ENCODE measurements at regions not wholly inside any gene's neighbourhood (a gene's known extent, or its start where the extent isn't known, plus 50 kb on each side); places are given as distances from the start of the nearest gene placed in this dataset.

DNA sequence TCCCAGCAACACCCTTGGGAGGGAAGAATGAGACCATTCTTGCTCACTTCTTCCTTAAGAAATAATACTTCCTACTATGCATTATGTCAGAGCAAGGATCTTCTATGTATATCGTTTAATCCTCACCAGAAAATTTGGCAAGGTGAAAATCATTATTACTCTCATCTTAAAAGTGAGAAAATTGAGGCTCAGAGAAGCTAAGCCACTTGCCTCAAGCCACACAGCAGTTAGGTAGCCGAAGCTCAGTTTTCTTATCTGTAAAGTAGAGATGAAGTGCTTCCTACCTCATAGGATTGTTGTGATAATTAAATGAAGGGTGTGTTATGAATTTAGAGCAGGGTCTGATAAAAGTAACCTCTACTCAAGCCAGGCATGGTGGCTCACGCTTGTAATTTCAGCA, 368.9 kb upstream of the ASIC2 start:
- Histone ChIP-seq H3K27ac (no peak overlapping the region), H3K36me3 (no peaks in the 10 kb centered on the region), H3K27me3 (no peaks in the 10 kb centered on the region), H3K4me1 (no peaks in the 10 kb centered on the region), H3K9me3 (no peaks in the 10 kb centered on the region), H3K4me3 (no peak overlapping the region)
- TF ChIP-seq, protein P1, sequence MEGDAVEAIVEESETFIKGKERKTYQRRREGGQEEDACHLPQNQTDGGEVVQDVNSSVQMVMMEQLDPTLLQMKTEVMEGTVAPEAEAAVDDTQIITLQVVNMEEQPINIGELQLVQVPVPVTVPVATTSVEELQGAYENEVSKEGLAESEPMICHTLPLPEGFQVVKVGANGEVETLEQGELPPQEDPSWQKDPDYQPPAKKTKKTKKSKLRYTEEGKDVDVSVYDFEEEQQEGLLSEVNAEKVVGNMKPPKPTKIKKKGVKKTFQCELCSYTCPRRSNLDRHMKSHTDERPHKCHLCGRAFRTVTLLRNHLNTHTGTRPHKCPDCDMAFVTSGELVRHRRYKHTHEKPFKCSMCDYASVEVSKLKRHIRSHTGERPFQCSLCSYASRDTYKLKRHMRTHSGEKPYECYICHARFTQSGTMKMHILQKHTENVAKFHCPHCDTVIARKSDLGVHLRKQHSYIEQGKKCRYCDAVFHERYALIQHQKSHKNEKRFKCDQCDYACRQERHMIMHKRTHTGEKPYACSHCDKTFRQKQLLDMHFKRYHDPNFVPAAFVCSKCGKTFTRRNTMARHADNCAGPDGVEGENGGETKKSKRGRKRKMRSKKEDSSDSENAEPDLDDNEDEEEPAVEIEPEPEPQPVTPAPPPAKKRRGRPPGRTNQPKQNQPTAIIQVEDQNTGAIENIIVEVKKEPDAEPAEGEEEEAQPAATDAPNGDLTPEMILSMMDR (IDR thresholded peaks at IDR 0.05) = no peak
- no peak for TF ChIP-seq POLR2A (IDR thresholded peaks at IDR 0.05)
- DNase-seq = no peak

DNA sequence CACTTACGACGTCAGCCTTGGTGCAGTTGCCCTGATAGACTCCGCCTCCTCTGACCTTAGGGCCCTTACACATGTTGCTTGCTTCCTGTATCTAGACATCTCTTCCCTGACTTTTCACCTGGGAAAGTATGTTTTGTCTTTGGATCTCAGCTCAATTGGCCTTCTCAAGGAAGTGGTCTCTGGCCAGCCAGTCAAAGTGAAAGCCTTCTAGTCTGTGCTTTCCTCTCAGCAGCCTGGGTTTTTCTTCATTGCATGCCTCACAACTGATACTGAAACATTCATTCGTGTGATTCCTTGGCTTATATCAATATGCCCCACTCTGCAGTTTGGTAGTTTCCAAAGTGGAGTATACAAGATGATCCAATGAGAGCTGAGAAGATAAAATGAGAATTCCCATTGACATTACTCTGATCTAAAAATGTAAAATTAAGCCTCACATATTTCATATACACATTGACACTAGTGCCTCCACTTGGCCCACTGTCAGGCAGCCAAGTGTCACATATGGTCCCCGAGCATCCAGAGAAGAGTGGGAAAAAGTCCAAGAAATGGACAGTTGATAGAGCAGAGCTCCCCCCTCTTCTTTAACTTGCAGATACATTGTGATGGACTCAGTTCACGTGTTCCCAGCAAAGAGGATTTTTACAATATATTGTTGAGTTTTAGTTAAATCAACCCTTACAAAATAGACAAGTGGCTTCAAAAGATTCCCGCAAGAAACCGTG, 371.2 kb upstream of the ASIC2 start:
- H3K36me3 ChIP-seq = no peaks in the 10 kb centered on the region
- no peaks in the 10 kb centered on the region for H3K4me1 ChIP-seq
- no peaks in the 10 kb centered on the region for H3K27me3 ChIP-seq
- no peak overlapping the region for H3K4me3 ChIP-seq
- no peak for TF ChIP-seq POLR2A (IDR thresholded peaks at IDR 0.05)
- TF ChIP-seq, protein P1 (IDR thresholded peaks at IDR 0.05) = no peak
- DNase-seq = no peak
- no peaks in the 10 kb centered on the region for H3K9me3 ChIP-seq
- H3K27ac ChIP-seq = no peak overlapping the region

DNA sequence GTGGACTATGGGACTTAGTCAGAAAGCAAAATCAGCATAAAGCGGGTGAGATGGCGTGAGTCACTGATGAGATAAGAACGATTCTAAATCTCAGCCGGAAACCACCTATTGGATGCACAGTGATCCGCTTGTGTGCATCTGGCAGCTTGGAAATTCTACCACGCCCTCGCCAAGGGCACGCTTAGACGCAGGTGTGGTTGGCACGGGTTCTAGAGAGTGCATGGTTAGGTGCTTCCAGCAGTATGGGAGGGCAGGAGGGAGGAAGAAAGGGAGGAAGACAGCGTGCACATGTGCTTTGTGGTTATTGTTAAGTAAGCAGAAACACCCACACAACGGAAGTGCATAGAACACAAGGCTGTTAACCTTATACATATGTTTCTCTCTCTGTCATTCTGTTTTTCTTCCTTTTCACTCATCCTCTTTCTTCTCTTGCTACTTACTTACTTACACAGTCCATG, 374.0 kb upstream of the ASIC2 start:
- TF ChIP-seq POLR2A (IDR thresholded peaks at IDR 0.05) = no peak
- TF ChIP-seq, protein P1 (IDR thresholded peaks at IDR 0.05) = no peak

DNA sequence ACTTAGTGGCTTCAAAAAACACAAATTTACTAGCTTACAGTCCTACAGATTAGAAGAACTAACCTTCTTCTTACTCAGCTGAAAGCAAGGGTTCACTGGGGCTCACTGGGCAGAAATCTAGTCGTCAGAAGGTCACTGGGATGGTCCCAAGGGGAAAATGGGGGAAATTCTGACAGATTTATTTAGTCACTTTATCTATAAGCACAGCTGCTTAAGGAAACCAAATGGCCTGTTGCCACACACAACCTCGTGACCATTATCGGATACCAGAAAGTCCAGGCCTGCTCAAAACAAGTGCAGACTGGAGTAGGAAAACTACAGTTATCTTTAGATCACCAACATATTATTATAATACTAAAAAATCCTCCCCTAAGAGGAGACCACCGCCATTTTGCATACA, 374.6 kb upstream of the ASIC2 start:
- H3K4me3 ChIP-seq = no peak overlapping the region
- TF ChIP-seq, protein P1 (IDR thresholded peaks at IDR 0.05) = no peak
- TF ChIP-seq POLR2A (IDR thresholded peaks at IDR 0.05) = no peak
- H3K4me1 ChIP-seq = no peaks in the 10 kb centered on the region
- no peaks in the 10 kb centered on the region for H3K36me3 ChIP-seq
- H3K27ac ChIP-seq = no peak overlapping the region
- DNase-seq = no peak
- no peaks in the 10 kb centered on the region for H3K9me3 ChIP-seq
- no peaks in the 10 kb centered on the region for H3K27me3 ChIP-seq

More for the DNA sequence above, 374.0 kb upstream of the ASIC2 start:
- no peak overlapping the region for H3K27ac ChIP-seq
- no peaks in the 10 kb centered on the region for H3K36me3 ChIP-seq
- no peaks in the 10 kb centered on the region for H3K9me3 ChIP-seq
- no peaks in the 10 kb centered on the region for H3K4me1 ChIP-seq
- H3K27me3 ChIP-seq = no peaks in the 10 kb centered on the region
- no peak overlapping the region for H3K4me3 ChIP-seq
- no peak for DNase-seq

DNA sequence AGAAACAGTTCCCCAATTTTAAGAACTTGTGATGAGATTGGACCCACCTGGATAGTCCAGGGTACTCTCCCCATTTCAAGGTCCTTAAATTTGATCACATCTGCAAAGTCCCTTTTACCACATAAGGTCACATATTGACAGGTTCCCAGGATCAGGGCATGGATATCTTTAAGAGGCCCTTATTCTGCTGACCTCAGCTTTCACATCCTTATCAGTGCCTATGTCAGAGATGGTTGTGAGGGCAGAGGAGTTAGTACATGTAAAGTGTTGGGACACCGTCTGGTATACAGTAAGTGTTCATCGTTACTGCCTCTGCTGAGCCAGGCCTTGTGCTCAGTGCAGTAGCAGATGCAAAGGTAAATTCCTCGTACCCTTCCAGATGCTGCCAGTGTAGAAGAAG, 375.4 kb upstream of the ASIC2 start:
- Histone ChIP-seq H3K4me1 (no peaks in the 10 kb centered on the region), H3K27me3 (no peaks in the 10 kb centered on the region), H3K27ac (no peak overlapping the region), H3K9me3 (no peaks in the 10 kb centered on the region), H3K36me3 (no peaks in the 10 kb centered on the region), H3K4me3 (no peak overlapping the region)
- no peak for TF ChIP-seq POLR2A (IDR thresholded peaks at IDR 0.05)
- TF ChIP-seq, protein P1 (IDR thresholded peaks at IDR 0.05) = no peak
- no peak for DNase-seq

Measured in Peyer's patch (tissue), 4 donors.